Stimulated activated CD4-positive, alpha-beta T cell treated with anti-CD3 and anti-CD28 coated beads, Interleukin-12 subunit alpha, Interleukin-12 subunit beta, amount 100 ng/mL, for 24 hours (primary cell): ENCODE measurements at regions not wholly inside any gene's neighbourhood (a gene's known extent, or its start where the extent isn't known, plus 50 kb on each side); places are given as distances from the start of the nearest gene placed in this dataset.

ENCODE experiments used
- DNase-seq, 2 experiments: peaks; one replicate each; pipeline ENCODE4 v3.0.0-alpha.2; 2020; ENCODE audit warnings: low read depth in 2 of 2

GRCh38 chr6:163839296-163839695, 424.8 kb downstream of the QKI start:
- no peak for DNase-seq

- no peak for DNase-seq
Observed at GRCh38 chr6:163837691-163838431, 423.3 kb downstream of the QKI start.

GRCh38 chr6:163836876-163837690, 422.6 kb downstream of the QKI start:
- DNase-seq: no peak

- DNase-seq: no peak
Observed at GRCh38 chr6:163835439-163836171, 421.1 kb downstream of the QKI start.

GRCh38 chr6:163834226-163834970, 419.9 kb downstream of the QKI start:
- DNase-seq: no peak

GRCh38 chr6:163831736-163832135, 417.2 kb downstream of the QKI start:
- no peak for DNase-seq

GRCh38 chr6:163830641-163831040, 416.1 kb downstream of the QKI start:
- no peak for DNase-seq

GRCh38 chr6:163828038-163828795, 413.7 kb downstream of the QKI start:
- DNase-seq: no peak

- no peak for DNase-seq
Observed at GRCh38 chr6:163827143-163827542, 412.6 kb downstream of the QKI start.

- DNase-seq: no peak
Observed at GRCh38 chr6:163826629-163827028, 412.1 kb downstream of the QKI start.

GRCh38 chr6:163825033-163825432, 410.5 kb downstream of the QKI start:
- no peak for DNase-seq

GRCh38 chr6:163823577-163823976, 409.1 kb downstream of the QKI start:
- DNase-seq: no peak

GRCh38 chr6:163820745-163821458, 406.4 kb downstream of the QKI start:
- no peak for DNase-seq

- DNase-seq: no peak
Observed at GRCh38 chr6:163820171-163820570, 405.7 kb downstream of the QKI start.

- no peak for DNase-seq
Observed at GRCh38 chr6:163818719-163819118, 404.2 kb downstream of the QKI start.

GRCh38 chr6:163816441-163816840, 401.9 kb downstream of the QKI start:
- no peak for DNase-seq

- no peak for DNase-seq
Observed at GRCh38 chr6:163815796-163816195, 401.3 kb downstream of the QKI start.

- no peak for DNase-seq
Observed at GRCh38 chr6:163814494-163815364, 400.2 kb downstream of the QKI start.

GRCh38 chr6:163813979-163814493, 399.5 kb downstream of the QKI start:
- no peak for DNase-seq
